HG03378 (cell line): ENCODE measurements at regions not wholly inside any gene's neighbourhood (a gene's known extent, or its start where the extent isn't known, plus 50 kb on each side); places are given as distances from the start of the nearest gene placed in this dataset.
"Not testable (repeated sequence)": the region's sequence is repeated elsewhere in the genome, so short reads cannot be mapped to it uniquely, and the experiment has no call there.

ENCODE experiments used
- ATAC-seq: cut with Tn5 transposase; IDR thresholded peaks from one replicate; pipeline ENCODE4 v1.9.1; 2021; ENCODE audit warnings: mild to moderate bottlenecking, moderate library complexity; ENCODE audit not compliant: unreplicated experiment

DNA sequence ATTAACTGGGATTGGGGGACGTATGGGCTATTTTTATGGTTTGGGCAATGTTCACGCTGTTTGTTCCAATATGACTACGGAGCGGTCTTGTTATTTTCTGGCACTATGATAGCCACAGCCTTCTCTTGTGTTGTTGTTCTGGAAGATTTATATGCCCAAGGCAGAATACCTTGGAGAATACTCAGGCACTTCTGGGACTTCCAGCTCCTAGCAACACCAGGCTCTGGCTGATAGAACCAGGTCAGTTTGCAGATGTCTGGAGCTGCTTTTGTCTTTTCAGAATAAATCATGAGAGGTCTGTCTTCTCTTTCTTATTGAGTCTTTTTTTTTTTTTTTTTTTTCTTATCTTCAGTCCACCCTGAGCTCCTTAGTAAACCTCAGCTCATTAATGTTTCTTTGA lies 262.5 kb downstream of the MED10 start:
- ATAC-seq: no peak

GRCh38 chr5:6112538-6112937 lies 265.8 kb downstream of the MED10 start:
- ATAC-seq: no peak

DNA sequence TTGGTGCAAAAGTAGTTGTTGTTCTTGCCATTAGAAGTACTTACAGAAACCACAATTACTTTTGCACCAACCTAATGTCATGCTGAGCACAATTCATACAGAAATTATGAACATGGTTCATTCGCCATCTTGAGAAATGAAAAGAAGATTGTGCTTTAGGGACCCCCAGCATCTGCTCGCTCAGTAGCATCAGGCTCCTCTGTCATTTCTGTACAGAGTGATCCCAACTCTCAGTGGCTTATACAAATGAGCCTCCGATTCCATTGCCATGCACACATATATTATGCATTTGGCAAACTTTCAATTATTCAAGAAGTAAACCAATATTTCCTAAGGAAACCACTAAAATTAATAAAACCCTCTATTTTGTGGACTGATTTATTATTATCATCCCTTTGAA lies 266.2 kb downstream of the MED10 start:
- ATAC-seq: no peak

DNA sequence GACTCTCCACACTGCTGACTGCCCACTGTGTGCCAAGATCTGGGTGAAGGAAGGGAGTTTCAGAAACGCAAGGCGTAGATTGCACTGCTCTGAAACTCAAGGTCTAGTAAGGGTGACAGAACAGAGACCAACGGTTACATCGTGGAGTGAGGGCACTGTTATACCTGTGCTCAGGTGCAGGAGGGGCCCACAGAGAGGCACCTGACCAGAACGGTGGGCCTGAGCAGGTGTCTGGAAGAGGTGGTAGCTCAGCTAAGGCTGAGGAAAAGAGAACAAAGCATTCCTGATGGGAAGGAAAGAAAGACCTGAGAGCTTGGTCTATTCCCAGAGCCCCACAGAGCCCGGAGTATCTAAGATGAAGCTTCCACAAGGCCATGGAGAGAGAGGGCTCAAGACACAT lies 267.2 kb downstream of the MED10 start:
- no peak for ATAC-seq

DNA sequence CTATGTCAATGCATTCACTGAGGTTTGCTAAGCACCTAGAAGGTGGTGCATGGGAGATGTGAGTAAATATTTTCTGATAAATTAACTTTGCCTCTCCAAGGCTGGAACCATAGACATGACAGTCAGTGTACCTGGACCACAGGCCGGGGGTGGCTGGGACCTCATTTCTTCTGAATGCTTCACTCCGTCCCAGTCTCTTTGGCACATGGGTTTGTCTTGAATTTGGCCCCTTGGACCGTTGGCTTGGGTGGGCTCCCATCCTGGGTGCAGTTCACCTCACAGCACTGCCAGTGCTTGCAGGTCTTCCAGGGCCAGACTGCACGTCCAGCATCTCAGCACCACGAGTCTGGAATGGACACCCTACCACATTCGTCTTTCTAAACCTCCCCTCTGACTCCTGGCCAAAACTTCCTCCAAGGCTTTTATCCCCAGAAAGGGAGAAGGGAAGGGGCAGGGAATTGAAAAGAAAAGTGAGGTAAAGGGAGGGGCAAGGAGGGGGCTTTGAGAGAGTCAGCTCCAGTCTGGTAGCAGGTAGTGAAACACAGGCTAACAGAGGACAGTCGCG lies 267.8 kb downstream of the MED10 start:
- no peak for ATAC-seq

DNA sequence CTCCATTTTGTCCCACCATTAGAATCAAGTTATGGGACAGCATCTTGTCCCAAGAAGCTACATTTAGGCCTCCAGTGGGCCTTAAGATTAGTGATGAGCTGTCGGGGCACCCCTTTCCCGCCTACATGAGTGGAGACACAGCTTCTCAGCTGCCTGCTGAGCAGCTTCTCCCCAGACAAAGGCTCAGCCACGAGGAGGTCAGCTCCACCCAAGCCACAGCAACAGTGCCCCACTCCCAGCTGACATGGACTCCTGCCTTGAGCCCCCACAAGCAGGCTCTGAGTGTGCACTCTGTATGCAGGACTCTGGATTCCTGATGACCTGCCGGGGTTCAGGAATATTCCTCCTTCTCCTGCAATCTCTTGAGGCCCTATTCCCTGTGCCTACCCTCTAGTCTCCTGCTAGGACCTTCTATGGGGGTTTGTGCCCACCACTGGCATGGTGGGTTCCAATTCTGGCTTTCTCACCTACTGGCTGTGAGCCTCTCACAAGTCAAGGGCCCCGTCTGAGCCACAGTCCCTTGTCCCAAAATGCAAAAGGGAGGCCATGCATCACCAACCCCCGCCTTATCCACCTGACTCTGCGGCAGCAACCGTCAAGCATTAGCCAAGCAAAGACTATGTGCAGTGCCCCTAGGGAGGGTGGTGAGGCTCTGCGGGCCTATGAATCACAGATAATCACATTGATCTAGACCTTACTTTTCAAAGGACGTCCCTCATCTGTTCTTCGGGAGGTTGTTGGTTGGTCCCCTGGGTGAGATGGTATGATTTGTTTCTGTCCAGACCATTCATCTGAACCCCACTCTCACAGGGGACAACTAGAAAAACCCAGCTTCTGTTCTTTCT lies 269.1 kb downstream of the MED10 start:
- no peak for ATAC-seq

DNA sequence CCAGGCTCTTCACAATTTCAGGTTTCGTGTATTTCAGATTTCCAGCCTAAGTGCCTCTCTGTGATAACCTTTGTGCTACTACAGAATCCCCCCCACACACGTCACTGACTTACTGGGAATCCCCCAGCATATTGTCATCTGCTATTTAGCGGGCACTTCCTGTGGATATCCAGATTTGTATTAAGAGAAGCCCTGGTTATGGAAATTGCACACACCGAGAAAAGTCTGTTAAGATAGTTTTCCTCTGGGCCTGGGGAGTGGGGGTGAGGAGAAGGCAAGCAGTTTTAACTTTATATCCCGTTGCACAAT lies 269.9 kb downstream of the MED10 start:
- ATAC-seq: no peak

DNA sequence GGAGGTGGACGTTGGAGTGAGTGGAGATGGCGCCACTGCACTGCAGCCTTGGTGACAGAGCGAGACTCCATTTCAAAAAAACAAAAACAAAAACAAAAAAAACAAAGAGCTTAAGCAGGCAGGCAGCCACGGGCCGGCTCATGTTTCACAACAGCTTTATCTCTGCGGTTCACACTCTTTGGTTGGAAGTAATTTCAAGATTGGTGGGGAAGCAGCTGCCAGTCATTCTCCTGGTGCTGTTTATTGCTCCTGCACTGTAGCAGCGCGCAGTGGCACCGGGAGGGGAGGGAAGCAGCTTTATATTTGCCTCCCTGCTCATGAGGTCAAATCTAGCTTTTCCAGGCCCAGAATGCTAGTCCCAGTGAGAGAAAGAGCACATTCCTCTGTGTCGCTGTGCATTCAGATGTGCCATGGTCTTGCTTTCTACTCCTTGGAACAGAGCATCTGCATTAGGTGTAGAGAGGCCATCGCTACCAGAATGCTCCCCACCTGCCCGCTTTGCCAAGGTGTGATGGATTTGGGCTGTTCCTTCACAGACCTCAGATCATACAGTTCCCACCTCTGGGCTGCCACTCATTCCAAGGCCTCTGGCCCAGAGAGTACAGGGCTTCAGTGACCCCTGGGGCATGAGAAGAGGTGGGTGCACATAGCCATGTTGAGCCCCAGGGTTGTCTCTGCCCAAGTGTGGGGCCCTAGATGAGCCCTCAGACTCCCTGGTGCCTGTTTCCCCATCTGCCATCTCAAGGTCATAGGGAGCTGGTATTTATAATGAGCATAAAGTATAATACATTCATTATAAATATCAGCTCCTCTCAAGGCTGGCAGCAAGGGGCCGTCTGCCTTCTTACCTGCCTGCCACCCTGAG lies 270.4 kb downstream of the MED10 start:
- ATAC-seq: no peak

DNA sequence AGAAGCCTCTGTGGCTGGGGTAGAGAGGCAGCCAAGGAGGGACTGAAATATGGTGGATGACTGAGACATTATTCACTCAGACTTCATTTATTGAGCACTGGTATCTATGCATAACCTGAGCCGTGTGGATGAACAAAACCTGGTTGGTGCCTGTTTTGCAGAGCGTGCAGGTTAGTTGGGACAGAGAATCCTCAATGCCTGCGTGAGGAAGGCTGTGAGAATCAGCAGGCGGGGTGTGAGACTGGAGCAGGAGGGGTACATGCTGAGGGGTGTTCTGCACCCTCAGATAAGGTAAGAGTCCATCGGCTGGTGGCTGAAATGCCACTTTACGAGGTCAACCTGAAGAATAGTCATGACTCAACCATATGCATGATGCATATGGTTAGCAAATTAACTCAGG lies 271.6 kb downstream of the MED10 start:
- ATAC-seq: no peak

- no peak for ATAC-seq
These were observed 273.0 kb downstream of the MED10 start for GRCh38 chr5:6105320-6105719.

GRCh38 chr5:6096101-6096500 lies 282.2 kb downstream of the MED10 start:
- no peak for ATAC-seq

- not testable (repeated sequence) for ATAC-seq
These were observed 284.2 kb downstream of the MED10 start for GRCh38 chr5:6094180-6094579.

DNA sequence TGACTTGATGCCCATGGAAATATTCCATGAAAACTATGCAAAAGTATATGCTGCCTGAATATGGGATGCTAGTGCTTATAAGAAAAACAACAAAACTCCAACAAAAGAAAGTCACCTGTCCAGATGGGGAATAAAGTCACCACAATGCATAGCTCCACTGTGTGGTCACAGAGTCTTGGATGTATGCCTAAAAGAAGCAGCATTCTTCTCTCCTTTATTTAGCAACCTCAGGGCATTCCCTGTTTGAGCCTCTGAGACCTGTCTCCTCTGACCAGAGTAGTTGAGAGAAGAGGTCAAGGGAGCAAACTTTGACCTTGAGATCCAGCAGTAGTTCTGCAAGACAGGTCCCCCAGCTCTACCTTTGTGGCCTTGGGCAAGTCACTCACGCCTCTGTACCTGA lies 287.5 kb downstream of the MED10 start:
- no peak for ATAC-seq

- ATAC-seq: no peak
These were observed 288.2 kb downstream of the MED10 start for GRCh38 chr5:6090079-6090654.

DNA sequence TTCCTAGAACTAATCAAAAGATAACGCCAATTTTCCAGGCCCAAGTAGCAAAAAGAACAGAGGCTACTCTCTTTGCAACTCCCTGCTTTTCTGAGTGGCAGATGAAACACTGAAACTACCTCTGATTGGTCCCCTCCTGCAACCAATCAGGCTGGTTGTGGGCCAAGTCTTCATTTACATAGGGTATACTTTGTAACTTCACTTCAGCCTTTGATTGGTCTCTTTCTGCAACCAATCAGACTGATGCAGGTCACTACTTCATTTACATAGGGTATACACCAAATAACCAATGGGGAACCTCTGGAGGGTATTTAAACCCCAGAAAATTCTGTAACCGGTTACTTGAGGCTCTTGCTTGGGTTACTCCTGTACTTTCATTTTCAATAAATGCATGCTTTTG lies 289.6 kb downstream of the MED10 start:
- ATAC-seq: no peak

GRCh38 chr5:6087576-6087975 lies 290.8 kb downstream of the MED10 start:
- no peak for ATAC-seq

- ATAC-seq: no peak
These were observed 291.5 kb downstream of the MED10 start for GRCh38 chr5:6086871-6087270.

DNA sequence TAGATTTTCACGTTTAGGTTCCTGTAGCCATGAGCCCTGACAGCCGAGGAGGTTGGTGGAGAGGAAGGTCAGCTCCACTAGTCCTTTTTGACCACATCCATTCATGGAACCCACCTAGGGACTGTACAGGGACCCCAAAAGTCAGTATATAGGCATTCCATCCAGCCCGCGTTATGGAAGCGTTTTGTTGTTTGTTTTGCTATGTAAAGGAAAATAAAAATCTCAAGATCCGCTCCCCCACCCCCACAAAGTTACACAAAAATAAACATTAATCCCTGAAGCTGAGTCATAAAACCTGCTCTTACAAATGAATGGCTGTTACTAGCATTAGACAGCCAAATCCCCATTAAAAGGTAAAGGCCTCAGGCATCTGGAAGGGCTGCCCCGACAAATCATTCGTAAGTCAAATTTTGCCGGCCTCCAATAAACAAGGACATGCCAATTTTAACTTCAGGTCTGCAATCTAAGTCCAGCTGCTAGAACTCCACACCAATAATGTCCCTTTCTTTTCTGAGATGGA lies 292.9 kb downstream of the MED10 start:
- no peak for ATAC-seq

DNA sequence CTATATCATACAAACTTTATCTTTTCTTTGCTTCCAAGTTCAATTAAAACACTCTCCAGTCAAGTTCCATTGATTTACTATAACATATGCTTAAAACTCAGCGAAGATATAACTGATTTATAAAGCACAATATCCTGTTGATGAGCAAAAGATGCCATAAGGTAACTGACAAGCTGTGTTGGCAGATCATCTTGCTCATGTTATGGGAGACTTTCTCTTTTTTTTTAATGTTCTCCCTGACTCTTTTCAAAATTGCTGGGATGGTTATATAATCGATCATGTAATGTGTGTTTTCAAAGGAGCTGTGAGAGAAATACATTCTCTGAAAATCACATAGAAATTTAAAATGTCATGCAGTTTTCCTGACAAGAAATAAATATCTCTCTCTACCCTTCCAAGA lies 293.5 kb downstream of the MED10 start:
- ATAC-seq: no peak

DNA sequence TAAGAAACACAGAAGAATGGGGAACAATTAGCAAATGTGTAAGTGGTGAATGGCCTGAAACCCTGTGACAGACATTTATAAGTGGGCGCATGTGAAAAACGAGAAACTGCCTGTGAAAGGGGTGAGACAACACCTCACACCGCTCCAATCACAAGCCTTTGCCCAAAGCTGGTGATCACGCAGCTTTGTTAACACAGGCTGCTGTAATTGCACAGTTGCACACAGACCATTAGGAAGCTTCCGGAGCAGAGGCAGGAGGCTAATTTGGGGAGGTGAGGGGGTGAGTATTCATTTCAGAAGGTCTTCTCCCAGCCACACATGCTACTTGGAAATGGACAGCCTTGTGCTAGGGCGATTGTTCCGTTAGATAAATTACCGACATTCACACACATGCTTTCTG lies 294.0 kb downstream of the MED10 start:
- ATAC-seq: no peak

DNA sequence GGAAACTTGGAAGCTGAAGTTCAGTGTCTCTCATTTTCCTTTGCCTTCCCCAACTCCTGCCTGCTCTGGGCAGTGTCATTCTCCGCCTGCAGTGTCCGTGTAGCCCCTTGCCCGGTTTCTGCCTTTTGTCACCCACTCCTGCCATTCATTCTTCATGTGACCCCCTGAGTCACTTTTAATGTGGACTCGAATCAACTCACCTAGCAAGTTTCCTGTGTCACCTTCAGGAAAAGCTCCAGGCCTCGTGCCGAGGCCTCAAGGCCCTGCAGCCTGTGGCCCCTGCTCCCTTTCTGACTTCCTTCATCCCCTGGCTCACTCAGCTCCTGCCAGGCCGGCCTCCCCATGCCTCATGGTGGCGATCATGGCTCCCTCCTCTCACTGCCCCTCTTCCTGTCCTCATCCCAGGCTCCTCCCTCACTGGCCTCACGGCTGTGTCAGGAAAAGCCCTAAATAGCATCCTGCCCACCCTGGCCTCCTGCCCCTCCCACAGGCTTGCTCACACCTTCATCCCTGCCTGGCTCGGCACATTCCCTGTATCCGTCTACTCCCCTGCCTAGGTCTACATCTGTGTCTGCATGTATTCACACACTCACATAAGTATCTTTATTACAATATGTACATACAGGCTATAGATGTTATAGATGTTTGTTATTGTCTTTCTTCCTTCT lies 294.9 kb downstream of the MED10 start:
- ATAC-seq: no peak
